NCI-H146 treated with DMSO at 0.1 percent for 48 hours (cell line): ENCODE measurements at regions not wholly inside any gene's neighbourhood (a gene's known extent, or its start where the extent isn't known, plus 50 kb on each side); places are given as distances from the start of the nearest gene placed in this dataset.
"Not testable (repeated sequence)": the region's sequence is repeated elsewhere in the genome, so short reads cannot be mapped to it uniquely, and the experiment has no call there.

Experiments used
- DNase-seq: peaks from one replicate; lab custom pipeline; 2025; ENCODE audit not compliant: unreplicated experiment; lab: John Stamatoyannopoulos, UW

DNA sequence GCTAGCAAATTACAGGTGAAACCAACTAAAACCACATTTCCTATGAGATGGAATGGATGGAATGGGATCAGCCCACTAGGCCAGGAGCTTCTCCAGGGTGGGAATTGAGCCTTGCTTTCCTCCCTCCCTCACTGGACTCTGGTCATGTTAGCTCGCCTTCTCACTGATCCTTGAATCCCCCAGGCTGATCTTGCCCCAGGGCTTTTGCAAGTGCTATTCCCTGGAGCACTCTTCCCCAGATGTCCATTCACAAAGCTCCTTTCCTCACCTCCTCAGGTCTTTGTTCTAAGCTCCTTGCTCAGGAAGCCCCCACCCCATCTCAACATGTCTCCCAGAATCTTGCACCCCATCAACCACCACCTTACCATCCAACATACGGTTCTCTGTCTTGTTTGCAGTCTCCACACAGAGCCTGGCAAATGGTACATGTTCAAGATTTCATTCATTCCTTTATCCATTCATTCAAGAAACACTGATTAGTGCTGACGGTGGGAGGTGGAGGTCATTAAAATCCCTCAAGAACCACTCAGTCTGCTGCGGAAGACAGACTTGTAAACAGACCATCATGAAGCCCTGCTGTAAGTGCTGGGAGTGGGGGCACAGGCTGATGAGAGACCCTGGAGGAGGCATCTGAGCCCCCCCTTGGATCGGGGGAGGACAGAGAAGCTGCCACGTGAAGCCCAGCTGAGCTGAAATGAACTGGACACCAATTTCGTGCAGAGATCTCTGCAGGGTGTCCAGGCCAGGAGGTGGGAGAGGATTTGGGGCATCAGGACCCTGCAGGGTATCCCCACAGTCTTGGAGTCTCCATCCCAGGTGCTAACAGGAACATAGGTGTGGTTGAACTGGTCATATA lies 141.7 kb downstream of the BARX1 start:
- DNase-seq, result peak; percentile 11

DNA sequence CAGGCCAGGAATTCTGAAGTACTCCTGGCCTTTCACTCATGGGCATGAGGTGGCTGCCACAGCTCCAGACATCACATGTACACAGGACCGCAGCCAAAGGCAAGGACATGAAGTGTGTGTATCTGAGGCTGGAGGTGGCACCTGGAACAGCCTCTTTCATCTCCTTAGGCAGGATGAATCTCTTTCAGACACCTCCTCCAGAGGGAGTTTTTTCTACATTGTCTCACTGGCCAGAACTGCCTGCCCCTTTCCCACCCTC lies 142.8 kb downstream of the BARX1 start:
- DNase-seq, result no peak

DNA sequence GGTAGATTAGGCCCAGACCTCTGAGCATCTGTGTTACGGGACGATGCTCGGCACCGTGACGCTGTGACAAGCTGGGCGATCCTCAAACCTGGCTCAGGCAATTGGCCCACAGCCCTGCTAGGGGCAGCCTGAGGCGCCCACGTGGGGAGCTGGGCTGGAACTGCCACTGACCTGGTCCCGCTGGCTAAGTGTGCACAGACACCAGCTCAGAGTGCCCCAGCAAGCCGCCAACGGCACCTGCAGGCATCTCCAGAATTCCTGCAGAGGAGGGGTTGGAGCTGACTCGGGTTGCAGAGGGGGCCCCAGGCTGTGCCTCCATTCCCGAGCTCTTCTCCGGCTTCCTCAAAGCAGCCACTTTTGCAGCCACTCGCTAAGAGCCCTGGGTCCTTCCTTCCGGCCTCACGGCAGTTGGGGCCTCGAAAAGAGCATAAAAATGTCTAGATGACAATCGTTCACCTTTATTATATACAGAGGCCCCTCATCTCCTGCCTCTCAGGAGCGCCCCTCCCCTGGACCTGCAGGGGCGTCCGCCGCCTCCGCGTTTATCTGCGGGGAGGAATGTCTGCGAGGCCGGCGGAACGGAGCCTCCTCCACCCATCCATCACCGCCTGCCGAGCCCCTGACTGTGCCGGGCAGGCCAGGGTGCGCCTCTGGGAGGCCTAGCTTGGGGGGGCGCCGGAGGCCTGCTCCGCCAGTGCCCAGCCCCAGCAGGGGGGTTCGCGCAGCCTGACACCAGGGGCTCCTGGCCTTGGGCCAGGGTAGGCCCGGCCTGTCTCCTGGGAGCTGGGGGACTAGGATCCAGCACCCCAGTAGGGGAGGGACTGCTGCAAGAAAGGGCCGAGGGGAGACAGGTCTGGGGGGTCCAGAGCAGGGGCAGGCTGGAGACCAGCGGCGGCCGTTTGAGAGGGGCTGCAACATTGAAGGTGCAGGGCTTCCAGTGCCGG lies 144.9 kb downstream of the BARX1 start:
- no peak for DNase-seq

DNA sequence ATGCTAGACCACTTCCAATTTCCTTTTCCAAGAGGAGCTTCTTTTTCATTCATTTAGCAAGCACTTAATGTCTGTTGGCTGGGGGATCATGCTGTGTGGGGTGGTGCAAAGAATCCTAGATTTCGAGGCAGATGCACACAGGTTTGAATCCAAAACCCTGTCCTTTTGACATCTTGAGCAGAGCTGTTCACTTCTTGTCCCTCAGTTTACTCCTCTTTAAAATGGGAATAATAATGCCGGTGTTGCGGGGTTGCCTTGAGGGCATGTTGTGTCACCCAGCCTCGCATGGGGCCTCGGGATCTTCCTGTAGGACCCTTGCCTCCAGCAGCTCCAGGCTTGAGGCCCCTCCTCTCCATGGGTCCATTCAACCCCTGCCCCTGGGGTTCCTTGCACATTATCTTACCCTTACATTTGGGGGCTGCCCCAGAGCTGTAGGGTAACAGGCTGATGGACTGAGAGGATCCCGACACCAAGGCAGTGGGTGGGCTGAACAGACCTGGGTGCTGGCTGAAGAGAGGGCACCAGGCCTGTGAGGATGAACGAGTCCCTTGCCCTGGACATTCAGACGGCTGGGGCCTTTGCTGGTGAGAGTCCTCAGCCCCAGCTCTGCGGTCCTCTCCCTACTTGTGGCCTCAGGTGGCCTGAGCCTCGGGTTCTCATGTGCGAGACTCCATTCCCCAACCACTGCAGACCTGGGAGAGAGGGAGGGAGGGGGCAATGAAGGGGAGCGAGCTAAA lies 145.8 kb downstream of the BARX1 start:
- DNase-seq, result no peak

DNA sequence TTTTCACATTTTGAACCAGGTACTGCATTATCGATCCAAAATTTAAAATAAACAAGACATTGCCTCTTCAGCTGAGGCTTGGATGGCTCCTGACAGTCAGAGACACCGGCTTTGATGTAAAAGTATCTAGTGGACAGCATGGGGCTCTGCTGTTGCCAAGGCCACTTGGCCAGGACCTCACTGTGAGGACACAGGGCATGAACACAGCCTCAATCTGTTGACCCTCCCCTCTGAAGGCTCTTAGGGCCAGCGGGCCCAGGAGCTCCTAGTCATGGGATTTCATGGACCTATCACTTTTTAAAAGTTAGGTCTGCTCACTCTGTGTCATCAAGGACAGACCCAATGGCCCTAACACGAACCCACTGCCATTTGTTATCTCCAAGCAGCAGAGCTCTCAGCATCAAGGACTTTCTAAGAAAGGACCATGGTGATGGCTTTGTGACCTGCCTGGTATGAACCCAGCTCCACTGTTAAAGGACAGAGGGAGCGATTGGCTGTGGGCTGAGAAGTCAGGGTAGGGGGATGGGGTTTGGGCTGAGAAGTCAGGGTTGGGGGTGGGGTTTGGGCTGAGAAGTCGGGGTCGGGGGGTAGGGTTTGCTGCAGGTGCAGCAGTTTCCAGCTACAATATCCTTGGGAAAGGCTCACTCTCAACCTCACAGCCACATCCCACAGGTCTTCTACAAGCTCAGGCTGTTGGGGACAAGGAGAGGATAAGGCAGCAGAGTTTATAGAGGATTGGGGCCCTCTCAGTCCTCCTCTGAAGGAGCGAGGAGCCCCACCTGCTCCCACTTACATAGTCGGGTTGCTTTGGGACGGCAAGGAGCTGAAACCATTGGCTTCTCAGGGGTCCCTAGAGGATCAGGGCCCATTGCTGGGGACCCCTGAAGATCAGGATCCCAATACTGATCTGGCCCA lies 146.8 kb downstream of the BARX1 start:
- DNase-seq, result no peak

DNA sequence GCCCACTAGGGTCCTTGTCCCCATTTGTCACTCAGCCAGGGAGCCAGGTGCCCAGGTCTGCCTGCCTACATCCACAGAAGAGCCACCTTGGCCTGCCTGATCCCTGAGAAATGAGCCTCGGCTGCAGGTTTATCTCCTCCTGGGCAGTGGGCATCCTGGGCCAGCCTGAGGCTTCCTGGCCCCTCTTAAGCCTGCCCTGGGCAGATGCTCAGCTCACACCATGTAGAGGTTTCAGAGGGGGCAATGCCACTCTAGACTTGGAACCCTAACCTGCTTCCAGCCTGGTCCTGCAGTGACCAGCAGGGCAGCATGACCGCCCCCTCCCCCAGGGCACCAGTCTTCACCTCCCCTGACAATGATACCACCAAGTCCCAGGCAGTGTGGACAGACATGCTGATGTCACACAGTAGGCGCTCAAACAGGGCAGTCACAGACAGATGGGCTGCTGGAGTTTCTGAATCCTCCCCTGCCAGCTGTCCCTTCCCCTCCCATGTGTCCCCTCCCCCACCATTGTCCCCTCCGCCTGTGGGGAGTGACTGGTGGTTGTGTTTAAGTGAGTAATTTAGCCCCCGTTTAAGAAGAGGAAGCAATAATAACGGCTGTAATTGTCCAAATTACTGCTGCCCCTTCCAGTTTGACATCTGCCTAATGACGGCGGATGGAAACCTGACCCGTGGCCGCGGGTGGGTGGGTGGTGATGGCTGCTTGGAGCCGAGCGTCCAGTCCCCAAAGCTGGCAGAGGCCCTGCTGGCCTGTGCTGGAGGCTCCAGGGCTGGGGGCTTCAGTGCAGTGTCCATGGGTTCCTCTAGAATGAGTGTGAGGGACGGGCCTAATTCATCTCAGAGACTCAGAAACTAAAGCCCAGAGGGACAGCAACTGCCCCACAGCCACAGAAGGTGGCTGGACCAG lies 147.7 kb downstream of the BARX1 start:
- peak; percentile 84 for DNase-seq

DNA sequence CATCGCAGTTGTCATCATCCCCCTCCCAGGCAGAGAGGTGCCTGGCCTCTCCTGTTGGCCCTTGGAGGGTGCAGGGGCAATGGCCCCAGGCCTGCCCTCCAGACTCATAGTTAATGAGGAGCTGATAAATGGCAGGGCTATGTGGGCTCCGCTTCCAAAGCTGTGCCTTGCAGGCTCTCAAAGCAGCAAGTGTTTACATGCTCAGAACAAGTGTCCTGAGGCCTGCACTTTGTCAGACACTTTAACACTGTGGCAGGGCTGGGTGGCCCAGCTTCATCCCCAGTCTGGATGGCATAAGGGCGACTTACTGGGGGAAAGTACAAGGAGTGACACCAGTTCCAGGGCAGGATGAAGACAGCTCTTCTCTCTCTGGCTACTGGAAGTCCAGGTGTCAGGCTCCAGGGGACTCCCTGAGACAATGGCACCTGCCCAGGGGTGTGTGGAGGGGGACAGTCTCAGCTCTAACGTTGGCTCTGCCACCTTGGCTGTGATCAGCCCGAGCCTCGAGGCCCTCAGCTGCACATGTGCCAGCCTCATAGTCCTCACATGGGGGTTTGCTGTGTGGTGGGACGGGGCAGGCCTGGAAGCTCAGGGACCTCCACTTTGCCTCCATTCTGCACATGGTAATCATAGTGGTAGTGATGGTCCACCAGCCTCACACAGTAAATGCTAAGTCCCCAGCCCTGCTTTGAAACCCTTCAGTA lies 153.4 kb downstream of the BARX1 start:
- DNase-seq, result no peak

DNA sequence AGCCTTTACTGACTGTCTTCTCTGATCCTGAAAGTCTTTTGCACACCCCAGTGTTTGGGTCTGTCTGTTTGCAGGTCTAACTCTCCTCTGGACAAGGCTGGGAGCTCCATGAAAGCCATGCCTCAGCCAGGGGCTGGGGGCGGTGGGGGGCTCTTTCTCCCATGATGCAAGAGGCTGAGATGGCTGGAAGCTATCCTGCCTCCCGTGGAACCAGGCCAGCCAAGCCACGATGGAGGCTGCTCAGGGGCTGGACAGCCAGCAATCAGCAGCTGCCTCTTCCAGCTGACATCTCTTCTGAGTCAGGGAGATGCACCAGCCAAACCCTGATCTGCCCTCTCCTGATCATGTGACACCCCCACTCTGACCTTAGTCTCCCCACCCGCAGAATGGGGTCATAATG lies 154.0 kb downstream of the BARX1 start:
- no peak for DNase-seq

DNA sequence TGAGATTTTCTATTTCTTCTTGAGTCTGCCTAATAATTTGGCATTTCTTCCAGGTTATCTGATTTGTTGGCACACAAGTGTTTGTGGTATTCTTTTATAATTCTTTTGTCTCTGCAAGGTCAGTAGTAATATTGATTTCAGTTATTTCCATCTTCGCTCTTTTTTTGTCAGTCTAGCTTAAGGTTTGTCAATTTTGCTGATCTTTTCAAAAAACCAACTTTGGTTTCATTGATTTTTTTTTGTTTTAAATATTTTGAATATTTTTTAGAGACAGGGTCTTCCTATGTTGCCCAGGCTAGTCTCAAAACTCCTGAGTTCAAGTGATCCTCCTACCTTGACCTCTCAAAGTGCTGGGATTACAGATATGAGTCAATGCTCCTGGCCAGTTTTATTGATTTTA lies 162.8 kb downstream of the BARX1 start:
- DNase-seq, result no peak

DNA sequence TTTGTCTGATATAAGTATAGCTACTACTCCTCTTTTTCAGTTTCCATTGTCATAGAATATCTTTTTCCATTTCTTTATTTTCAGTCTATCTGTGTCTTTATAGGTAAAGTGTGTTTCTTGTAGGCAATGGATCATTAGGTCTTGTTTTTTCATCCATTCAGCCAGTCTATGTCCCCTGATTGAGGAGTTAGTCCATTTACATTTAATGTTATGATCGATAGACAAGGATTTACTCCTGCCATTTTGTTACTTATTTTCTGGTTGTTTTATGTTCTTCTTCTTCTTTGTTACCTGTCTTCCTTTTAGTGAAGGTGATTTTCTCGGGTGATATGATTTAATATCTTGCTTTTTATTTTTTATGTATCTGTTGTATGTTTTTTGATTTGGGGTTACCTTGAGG lies 169.0 kb downstream of the BARX1 start:
- DNase-seq, result no peak

DNA sequence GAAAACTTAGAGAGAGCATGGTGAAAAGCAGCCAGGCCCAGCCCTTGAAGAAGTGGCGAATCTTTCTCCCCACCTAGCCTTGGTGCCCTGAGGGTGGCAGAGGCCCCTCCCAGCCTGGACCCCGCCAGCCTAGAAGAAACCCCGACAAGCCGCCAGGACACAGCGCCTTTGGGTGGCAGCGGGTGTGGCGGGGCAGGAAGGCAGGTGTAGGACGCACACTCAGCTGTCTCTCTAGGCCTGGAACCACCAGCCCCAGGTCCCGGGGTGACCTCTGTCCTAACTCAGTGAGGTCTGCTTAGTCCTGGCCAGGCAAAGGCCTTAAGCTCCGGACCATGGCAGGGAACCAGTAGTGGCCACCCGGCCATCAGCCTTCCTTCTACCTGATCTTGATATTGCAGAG lies 178.3 kb downstream of the BARX1 start:
- DNase-seq, result no peak

DNA sequence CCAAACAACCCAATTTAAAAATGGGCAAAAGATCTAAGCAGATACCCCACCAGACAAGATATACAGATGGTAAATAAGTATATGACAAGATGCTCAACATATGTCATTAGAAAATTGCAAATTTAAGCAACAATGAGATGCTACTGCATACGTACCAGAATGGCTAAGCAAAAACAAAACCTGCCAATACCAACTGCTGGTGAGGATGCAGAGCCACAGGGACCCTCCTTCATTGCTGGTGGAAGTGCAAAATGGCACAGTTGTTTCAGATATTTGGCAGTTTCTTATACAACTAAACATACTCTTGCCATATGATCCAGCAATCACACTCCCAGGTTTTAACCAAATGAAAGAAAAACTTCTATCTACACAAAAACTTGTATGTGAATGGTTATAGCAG lies 178.9 kb downstream of the BARX1 start:
- no peak for DNase-seq

DNA sequence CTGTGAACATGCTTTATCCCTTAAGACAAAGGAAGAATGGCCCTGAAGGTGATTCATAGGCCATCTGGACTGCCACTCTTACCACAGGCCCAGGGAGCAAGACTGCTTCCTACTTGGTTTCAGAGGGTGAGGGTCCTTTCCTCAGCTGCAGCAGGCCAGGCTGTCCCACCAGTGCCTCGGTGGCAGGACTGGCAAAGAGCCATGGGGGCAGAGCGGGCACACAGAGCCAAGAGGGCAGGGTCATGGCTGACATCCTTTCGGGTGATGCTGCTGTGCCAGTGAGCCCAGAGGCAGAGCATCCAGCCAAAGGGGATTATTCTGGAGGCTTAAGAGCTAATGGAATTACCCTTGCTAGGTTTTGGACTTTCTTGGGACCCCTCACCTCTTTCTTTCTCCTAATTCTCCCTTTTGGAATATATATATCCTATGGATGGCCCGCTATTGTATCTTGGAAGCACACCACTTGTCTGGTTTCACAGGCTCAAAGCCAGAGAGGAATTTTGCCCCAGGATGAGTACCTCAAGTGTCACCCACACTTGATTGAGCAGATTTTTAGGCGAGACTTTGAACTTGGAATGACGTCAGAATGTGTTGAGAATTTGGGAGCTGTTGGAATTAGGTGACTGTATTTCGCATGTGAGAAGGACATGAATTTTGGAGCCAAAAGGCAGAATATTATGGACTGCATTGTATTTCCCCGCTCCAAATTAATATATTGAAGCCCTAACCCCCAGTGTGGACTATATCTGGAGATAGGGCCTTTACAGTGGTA lies 180.6 kb downstream of the BARX1 start:
- DNase-seq, result no peak

DNA sequence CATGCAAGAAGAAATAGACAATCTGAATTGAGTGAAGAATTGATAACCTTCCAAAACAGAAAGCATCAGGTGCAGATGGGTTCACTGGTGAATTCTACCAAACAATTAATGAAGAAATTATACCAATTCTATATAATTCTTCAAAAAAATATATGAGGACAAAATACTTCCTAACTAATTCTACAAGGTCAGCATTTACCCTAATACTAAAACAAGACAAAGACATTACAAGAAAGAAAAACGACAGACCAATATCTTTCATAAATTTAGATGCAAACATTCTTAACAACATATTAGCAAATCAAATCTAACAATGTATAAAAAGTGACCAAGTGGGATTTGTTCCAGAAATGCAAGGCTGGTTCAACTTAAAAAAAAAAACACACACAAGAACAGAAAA lies 183.9 kb downstream of the BARX1 start:
- DNase-seq, result no peak

DNA sequence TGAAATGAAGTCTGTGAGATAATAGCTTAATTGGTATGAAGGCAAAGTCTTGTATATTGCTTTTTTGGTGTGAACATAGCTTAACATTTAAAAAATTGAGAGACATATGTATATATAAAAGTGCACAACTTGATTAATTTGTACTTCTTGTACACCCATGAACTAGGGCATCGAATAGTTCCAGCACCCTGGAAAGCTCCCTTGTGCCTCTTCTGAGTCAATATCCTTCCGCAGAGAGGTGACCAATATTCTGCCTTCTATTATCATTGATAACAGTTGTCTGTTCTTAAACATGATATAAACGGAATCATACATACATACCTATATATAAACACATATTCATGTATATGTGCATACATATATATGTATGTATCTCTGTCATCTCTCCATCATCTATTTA lies 185.4 kb downstream of the PHF2 start:
- no peak for DNase-seq

DNA sequence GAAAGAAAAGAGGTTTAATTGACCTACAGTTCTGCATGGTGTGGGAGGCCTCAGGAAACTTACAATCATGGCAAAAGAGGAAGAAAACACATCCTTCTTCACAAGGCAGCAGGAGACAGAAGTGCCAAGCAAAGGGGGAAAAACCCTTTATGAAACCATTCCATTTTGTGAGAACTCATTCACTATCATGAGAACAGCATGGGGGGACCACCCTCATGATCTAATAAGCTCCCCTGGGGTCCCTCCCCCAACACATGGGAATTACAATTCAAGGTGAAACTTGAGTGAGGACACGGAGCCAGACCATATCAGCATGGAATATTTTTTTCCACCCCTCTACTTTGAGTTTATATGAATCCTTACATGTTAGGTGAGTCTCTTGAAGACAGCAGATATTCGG lies 173.7 kb downstream of the PHF2 start:
- DNase-seq, result no peak

DNA sequence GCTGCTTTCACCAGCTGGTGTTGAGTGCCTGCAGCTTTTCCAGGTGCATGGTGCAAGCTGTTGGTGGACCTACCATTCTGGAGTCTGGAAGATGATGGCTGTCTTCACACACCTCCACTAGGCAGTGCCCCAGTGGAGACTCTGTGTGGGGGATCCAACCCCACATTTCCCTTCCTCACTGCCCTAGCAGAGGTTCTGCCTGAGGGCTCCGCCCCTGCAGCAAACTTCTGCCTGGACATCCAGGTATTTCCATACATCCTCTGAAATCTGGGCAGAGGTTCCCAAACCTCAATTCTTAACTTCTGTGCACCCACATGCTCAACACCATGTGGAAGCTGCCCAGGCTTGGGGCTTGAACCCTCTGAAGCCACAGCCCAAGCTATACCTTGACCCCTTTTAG lies 172.4 kb downstream of the PHF2 start:
- DNase-seq, result not testable (repeated sequence)

DNA sequence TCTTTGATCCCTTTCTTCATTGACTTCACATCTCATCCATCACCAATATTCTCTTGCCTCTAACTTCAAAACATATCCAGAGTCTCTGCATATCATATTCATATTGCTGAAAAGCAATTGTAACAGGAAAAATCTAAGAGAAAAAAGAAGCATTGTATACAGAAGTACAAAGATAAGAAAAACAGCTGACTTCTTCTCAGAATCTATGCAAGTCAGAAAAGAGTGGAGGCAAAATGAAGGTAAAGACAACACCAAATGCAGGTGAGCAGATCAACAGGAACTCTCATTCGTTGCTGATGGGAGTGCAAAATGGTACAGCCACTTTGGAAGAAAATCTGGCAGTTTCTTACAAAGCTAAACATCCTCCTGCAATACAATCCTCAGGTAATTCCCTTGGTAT lies 155.6 kb downstream of the PHF2 start:
- no peak for DNase-seq
